ENCODE measurements at regions not wholly inside any gene's neighbourhood (a gene's known extent, or its start where the extent isn't known, plus 50 kb on each side); places are given as distances from the start of the nearest gene placed in this dataset.

DNA sequence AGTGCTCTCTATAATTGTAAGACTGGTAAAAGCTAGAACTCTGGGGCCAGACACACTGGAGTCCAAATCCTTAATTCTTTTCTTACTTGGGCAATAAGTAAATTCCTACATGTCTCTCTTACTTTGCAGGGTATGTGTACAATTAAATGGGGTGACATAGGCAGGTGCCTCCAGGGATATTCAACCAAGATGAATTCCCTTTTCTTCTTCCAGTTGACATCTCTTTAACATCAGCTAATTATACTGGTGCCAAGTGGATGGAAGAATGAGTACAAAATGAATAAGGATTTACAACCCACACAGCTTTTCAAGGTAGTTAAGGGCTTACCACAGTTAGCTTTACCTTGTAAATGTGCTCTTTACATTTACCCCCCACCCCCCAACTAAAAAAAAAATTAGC lies 295.5 kb upstream of the GADL1 start:
- Histone ChIP-seq H3K9me3 (no peaks in the 10 kb centered on the region), H3K27me3 (no peaks in the 10 kb centered on the region), H3K4me3 (no peak overlapping the region), H3K36me3 (no peaks in the 10 kb centered on the region), H3K27ac (no peak overlapping the region), H3K4me1 (no peaks in the 10 kb centered on the region)
- no peak for DNase-seq (ENCODE audit: low spot score in 2 of 2)
- intact Hi-C loops (cut with DNase I; ENCODE audit: low total_unique reads): no loop called here
- TF ChIP-seq, protein P1, sequence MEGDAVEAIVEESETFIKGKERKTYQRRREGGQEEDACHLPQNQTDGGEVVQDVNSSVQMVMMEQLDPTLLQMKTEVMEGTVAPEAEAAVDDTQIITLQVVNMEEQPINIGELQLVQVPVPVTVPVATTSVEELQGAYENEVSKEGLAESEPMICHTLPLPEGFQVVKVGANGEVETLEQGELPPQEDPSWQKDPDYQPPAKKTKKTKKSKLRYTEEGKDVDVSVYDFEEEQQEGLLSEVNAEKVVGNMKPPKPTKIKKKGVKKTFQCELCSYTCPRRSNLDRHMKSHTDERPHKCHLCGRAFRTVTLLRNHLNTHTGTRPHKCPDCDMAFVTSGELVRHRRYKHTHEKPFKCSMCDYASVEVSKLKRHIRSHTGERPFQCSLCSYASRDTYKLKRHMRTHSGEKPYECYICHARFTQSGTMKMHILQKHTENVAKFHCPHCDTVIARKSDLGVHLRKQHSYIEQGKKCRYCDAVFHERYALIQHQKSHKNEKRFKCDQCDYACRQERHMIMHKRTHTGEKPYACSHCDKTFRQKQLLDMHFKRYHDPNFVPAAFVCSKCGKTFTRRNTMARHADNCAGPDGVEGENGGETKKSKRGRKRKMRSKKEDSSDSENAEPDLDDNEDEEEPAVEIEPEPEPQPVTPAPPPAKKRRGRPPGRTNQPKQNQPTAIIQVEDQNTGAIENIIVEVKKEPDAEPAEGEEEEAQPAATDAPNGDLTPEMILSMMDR (IDR thresholded peaks at IDR 0.05): no peak
- TF ChIP-seq POLR2AphosphoS5 (IDR thresholded peaks at IDR 0.05): no peak
- TF ChIP-seq POLR2A (IDR thresholded peaks at IDR 0.05): no peak

DNA sequence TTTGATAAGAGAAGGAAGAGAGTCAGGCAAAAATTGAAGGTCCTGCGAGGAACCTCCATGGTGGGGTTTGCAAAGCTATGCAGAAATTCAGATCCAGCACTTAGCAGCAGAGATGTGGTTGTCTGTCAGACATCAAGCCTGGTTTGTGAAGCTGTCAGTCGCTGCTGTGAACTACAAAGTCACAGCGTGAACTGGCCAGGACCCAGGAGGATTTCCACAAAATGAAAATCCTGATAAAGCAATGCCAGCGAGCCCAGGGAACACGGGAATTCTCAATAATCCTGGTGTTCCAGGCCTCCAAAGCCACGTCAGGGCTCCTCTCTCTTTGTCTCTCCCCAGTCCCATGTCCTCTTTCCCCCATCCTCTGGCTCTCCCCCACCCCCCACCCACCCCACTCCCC lies 296.9 kb upstream of the GADL1 start:
- Histone ChIP-seq H3K4me3 (no peak overlapping the region), H3K4me1 (no peaks in the 10 kb centered on the region), H3K27me3 (no peaks in the 10 kb centered on the region), H3K36me3 (no peaks in the 10 kb centered on the region), H3K9me3 (no peaks in the 10 kb centered on the region), H3K27ac (no peak overlapping the region)
- DNase-seq (ENCODE audit: low spot score in 2 of 2): no peak
- no peak for TF ChIP-seq POLR2A (IDR thresholded peaks at IDR 0.05)
- TF ChIP-seq, protein P1 (IDR thresholded peaks at IDR 0.05): no peak
- no peak for TF ChIP-seq POLR2AphosphoS5 (IDR thresholded peaks at IDR 0.05)
- intact Hi-C loops (cut with DNase I; ENCODE audit: low total_unique reads): no loop called here

DNA sequence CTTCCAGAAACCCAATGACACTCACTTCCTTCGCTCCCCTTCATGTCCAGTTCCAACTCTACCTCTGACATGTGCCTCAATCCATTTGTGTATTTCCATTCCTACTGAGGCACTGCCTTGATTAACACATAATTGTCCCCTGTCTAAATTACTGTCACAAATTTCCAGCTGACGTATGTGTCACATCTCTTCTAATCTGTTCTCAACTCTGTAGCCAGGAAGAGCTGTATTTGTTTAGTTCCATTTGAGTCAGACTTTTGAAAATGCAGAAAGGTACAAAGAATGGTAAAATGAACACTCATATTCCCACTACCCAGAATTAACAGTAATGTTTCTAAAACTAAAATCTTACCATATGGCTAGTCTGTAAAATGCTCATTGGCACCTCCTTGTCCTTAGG lies 299.0 kb upstream of the GADL1 start:
- intact Hi-C loops (cut with DNase I; ENCODE audit: low total_unique reads): no loop called here
- H3K9me3 ChIP-seq: no peaks in the 10 kb centered on the region

DNA sequence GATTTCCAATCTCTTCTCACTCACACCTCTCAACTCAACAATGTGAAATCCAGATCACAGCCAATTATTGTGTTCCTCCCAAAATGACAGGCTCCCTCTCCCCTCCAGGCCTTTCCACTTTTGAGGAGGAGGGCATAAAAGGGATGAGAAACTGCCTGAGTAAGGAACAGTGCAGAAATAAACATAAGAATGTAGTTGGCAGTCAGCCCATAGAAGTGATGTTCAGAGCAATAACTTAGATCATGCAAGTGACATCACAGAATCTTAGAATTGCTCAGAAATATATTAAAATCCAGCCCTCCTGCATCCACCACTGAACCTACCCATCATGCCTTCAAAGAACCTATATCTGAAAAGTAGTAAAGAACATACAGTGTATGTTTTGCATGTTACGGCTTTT lies 299.4 kb upstream of the GADL1 start:
- no peak for DNase-seq (ENCODE audit: low spot score in 2 of 2)
- no peaks in the 10 kb centered on the region for H3K27me3 ChIP-seq
- H3K9me3 ChIP-seq: no peaks in the 10 kb centered on the region
- no peak overlapping the region for H3K27ac ChIP-seq
- TF ChIP-seq POLR2AphosphoS5 (IDR thresholded peaks at IDR 0.05): no peak
- no peak for TF ChIP-seq POLR2A (IDR thresholded peaks at IDR 0.05)
- TF ChIP-seq, protein P1 (IDR thresholded peaks at IDR 0.05): no peak
- H3K4me3 ChIP-seq: no peak overlapping the region
- H3K36me3 ChIP-seq: no peaks in the 10 kb centered on the region
- H3K4me1 ChIP-seq: no peaks in the 10 kb centered on the region
- intact Hi-C loops (cut with DNase I; ENCODE audit: low total_unique reads): no loop called here

More for the DNA sequence above, 299.0 kb upstream of the GADL1 start:
- Histone ChIP-seq H3K27ac (no peak overlapping the region), H3K4me1 (no peaks in the 10 kb centered on the region), H3K27me3 (no peaks in the 10 kb centered on the region), H3K4me3 (no peak overlapping the region), H3K36me3 (no peaks in the 10 kb centered on the region)
- DNase-seq (ENCODE audit: low spot score in 2 of 2): no peak
- no peak for TF ChIP-seq POLR2A (IDR thresholded peaks at IDR 0.05)
- no peak for TF ChIP-seq POLR2AphosphoS5 (IDR thresholded peaks at IDR 0.05)
- TF ChIP-seq, protein P1 (IDR thresholded peaks at IDR 0.05): no peak

DNA sequence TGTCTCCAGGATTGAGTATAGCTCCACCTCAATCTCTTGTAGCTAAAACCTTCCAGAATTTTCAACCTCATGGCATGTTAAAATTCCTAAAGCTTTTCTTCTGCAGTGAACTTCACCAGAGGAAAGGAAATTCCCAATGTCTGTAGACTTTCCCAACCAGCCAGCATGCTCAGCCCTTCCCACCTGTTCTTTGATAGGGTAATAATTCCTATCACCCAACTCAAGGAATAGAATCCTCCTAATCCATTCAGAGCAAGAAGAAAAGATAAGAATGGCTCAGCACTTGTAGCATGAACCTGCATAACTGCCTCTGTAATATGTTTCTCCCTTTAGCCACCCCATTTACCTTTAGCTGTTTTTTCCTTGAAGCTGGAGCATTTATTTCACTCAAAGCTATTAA lies 301.8 kb upstream of the GADL1 start:
- H3K4me1 ChIP-seq: no peaks in the 10 kb centered on the region
- peak overlapping the region in 1 of 2 donors; percentile 56 for H3K27ac ChIP-seq
- no peaks in the 10 kb centered on the region for H3K9me3 ChIP-seq
- no peak overlapping the region for H3K4me3 ChIP-seq
- no peaks in the 10 kb centered on the region for H3K27me3 ChIP-seq
- intact Hi-C loops (cut with DNase I; ENCODE audit: low total_unique reads): no loop called here
- H3K36me3 ChIP-seq: no peaks in the 10 kb centered on the region
- DNase-seq (ENCODE audit: low spot score in 2 of 2): no peak
- TF ChIP-seq POLR2A (IDR thresholded peaks at IDR 0.05) (no peak), POLR2AphosphoS5 (IDR thresholded peaks at IDR 0.05) (no peak)
- TF ChIP-seq, protein P1 (IDR thresholded peaks at IDR 0.05): no peak

Measured in breast epithelium (tissue), 4 donors.